HG03442 (cell line): ENCODE measurements at regions not wholly inside any gene's neighbourhood (a gene's known extent, or its start where the extent isn't known, plus 50 kb on each side); places are given as distances from the start of the nearest gene placed in this dataset.

Experiments
- ATAC-seq: cut with Tn5 transposase; IDR thresholded peaks from one replicate; pipeline ENCODE4 v1.9.1; 2021; ENCODE audit warnings: mild to moderate bottlenecking, moderate library complexity; ENCODE audit not compliant: unreplicated experiment

DNA sequence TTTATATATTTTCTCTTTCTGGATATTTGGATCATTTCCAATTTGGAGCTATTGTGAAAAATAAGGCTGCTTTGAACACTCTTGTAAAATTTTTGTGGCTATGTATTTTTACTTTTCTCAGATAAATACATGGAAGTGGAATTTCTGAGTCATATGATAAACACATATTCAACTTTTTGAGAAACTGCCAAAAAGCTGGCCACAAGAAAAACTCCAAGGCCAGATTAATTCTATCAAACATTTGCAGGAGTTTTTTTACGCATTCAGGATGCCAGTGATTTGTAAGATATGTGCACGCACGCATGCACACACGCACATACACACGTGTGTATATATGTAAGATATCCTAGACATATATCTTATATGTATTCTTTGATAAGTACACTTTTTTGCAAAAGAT lies 477.5 kb upstream of the SPHKAP start:
- ATAC-seq = no peak

DNA sequence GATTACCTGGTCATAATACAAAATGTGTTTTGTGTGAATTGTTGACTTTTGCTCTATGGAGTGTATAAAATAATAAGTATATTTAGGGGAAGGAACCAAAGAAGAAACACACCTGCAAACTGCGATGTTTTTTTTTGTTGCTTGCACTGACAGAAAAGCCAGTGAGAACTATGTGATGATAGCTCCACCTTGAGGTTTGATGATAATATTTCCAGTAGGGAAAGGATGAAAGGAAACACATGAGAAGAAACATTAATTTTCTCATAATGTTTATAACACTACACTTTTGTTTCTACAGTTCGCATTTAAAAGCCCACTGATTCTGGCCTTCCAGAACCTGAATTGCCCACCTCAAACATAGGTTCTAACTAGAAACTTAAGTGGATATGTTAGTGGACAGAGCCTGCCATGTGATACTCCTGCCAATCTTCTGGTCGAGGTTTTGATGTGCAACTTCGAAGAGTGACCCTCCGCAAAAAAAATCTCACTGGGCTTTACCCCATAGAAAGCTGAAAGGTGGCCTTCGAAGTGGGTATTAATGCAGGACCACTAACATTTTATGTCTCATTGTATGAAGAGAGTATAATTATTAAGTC lies 476.4 kb upstream of the SPHKAP start:
- no peak for ATAC-seq

DNA sequence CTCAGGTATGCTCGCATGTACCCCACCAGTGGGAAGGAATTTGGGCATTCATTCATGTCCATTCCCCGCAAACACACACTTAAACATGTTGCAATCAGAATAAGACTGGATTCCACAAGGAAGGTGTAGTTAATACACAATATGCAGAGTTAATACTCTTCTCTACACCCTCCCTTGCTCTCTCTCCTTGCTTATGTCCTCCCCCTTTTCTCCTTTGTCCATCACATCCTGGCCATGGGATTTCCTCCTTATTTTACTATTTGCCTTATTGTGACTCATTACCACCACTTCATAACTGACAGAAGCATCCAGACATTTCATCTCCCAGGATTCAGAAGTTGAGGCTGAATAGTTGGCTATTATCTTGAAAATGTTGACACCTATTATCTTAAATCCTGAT lies 473.8 kb upstream of the SPHKAP start:
- no peak for ATAC-seq

DNA sequence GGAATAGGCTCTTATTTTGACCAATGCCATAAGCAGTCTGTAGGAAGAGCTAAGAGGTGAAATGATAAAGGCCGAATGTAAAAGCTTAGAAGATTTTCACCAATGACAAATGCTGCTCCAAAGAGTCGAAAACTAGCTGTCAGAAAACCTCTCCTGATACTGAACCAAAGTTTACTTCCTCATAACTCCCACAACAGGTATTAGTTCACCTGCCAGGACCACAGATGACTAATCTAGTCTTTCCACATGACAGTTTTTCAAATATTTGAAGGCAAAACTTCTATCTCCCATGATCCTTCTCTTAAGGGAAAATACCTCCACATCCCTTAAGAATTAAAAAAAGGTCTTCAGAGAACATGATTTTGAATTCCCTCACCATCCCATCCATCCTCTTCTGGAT lies 473.2 kb upstream of the SPHKAP start:
- ATAC-seq = no peak

DNA sequence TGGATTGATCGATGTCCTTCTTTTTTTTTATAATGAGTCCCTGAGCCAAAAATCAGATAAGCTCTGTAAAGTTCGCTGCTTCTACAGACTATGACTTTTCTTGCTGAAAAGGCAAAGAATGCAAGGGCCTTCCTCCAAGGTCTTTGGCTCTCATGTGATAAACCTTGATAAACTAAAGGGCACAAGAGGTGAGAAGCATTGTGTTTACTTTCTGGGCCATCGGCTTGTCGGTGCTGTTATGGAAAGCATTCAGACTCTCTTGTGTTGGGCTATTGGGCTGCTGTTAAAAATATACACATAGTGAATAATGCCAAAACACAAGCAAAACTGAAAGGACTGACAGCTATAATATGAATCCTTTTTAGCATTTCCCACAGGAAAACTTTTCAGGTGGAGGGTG lies 472.4 kb upstream of the SPHKAP start:
- no peak for ATAC-seq

DNA sequence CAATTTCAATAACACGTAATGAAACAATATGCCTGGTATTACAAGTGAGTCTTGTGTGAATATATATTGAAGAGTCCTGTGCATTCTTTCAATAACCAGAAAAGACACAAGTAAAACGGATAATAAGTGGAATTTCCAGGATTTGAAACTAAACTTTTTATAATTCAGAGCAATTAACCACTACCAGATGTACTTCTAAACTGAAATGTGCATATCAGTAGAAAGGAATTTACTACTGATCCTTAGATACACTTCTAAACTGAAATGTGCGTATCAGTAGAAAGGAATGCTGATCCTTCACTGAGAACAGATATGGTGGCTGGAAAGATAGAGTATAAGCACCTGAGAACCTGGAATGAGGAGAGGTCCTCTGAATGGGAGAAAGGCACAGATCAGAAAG lies 470.9 kb upstream of the SPHKAP start:
- no peak for ATAC-seq

DNA sequence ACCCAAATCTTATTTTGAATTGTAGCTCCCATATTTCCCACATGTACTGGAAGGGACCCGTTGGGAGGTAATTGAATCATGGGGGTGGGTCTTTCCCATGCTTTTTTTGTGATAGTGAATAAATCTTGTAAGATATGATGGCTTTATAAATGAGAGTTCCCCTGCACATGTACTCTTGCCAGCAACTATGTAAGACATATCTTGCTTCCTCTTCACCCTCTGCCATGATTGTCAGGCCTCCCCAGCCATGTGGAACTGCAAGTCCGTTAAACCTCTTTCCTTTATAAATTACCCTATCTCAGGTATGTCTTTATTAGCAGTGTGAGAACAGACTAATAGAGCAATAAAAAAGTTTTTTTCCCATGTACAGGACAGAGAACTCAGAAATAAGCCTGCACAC lies 468.4 kb upstream of the SPHKAP start:
- no peak for ATAC-seq

DNA sequence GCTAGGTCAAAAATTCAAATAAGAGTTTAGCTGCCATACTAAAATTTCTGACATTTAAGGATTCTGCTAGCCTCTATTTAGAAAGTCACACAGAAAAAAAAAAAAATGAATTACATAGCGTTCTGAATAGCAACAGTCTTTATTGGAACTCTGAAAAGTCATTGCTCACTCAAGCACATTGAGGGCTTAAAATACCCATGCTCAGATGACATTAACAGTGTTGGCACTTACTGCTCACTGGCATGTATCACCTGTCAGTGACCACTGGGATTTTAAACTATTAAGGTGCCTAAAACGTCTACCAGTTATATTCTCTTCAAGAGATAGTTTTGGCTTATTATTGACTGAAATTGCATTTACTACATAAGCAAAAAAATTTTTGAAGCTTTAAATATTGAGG lies 468.0 kb upstream of the SPHKAP start:
- ATAC-seq = no peak

DNA sequence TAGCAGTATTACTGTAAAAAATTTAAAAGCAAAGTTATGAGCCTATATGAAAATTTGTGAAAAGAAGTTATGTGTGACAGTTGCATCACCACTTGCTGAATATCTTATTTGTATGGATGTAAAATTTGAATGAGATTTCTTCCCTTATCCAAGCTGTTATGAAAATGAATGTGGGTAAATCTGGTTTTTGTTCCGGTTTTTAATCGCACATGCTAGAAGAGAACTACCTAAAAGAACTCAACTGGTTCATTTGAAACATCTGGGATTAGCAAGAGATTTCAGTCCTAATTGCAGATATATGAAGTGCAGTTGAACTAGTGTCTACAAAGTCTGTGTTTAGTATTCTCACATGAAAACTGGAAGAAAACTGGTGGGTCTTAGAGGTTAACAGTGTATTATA lies 467.1 kb upstream of the SPHKAP start:
- no peak for ATAC-seq

DNA sequence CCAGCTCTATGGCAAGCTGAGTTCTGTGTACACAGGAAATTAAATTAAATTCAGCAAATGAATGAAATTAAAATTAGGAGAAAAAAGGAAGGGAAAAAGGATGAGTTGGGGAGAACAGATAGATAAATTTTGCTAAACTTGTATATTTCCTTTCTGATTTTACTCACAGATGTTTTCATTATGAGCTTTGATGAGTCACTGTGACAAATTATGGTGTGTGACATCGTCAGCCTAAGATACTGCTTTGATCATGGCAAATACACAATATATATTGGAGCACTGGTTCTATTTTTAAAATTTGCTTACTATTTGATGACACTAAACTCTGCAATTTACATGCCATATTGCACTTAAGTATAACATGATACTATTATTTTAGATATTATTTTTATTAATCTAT lies 464.6 kb upstream of the SPHKAP start:
- ATAC-seq = no peak

DNA sequence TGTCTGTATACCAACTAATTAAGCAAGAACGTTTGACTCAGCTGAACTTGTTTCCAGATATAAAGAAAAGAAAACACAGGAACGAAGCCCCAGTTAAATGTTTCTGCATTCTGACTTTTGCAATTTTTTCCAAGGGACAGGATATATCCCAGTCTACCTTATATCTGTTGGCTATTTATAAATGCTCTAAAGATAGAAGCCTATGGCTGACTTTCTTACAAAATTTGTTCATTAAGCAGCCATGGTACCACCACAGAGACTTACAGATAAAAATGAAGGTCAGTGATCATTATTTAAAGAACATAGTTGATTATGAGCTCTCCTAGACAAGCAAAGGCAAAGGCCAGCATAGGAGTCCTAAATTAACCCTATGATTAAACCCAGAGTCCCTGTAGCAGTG lies 462.7 kb upstream of the SPHKAP start:
- no peak for ATAC-seq

DNA sequence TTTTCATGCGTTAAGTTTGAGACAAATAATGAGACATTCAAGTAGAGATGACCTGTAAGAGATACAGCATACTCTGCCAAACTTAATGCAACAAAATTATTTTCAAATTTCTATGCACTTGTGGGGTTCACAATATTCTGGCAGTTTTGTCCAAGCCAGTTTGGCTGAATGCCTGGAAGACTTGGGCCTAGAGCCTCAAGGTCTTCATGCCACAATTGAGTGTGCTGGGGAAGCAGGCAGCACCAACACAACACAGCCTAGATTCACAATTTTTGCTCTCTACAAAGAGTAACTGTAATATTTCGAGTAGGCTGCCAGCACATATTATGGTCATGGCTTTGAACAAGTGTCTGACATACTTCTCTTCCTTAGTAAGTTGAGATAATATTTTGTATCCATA lies 461.4 kb upstream of the SPHKAP start:
- no peak for ATAC-seq

DNA sequence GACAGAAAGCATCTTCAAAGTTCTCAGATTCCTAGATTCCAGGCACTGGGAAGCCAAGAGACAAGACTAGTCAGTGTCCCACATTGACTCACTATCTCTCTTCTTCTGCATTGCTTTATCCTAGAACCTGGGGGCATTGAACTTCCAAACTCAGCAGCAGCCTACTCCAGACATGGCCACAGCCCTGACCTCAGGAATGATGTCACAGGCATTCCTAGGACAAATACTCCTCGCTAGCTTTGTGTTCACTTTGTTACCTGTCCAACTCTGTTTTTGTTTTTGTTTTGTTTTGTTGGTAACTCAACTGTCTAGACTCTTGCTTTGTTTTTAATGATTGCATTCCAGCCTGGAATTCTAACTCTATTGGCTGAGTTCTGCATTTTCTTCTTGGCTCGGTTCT lies 449.3 kb upstream of the SPHKAP start:
- no peak for ATAC-seq

DNA sequence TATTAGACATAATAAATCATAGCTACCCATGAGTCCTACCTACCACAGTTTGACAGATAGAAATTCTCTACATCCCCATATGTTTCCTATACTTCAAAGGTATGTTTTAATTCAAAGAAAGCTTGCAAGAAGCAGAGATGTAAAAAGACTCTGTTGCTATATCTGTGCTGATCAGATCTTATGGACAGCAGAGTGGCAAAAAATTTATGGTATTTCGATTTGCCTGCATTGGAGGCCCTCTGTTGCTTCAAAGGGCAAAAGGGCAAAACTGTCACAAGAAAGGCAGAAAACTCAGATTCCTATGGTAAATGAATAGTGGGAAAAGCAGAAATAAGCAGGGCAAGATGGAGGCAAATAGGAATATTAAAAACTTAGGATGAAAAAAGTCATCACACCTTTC lies 447.8 kb upstream of the SPHKAP start:
- no peak for ATAC-seq

DNA sequence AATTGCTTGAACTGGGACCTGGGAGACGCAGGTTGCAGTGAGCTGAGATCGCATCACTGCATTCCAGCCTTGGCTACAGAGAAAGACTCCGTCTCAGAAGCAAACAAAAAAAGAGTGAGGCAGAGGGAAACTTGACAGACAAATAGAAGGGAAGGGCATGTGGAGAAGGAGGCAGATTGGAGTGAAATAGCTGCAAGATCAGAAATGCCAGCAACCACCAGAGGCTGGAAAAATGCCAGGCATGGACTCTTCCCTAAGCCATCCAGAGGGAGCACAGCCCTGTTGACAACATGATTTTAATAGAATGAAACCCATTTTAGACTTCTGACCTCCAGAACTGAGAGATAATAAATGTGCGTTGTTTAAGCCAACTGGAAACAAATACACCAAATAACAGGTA lies 447.2 kb upstream of the SPHKAP start:
- no peak for ATAC-seq

DNA sequence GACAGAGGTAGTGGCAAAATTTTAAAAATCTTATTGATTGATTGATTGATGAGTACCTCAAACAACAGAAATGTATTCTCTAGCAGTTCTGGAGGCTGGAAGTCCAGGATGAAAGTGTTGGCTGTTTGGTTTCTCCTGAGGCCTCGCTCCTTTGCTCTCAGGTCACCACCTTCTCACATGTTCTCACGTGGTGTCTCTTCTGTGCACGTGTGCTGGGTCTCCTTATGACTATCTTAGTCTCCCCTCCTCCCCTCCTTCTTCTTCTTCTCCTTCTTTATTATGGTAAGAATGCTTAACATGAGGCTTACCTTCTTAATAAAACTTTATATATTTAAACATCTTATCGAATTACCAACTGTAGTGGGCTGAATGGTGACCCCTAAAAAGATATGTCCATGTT lies 446.0 kb upstream of the SPHKAP start:
- ATAC-seq = no peak

DNA sequence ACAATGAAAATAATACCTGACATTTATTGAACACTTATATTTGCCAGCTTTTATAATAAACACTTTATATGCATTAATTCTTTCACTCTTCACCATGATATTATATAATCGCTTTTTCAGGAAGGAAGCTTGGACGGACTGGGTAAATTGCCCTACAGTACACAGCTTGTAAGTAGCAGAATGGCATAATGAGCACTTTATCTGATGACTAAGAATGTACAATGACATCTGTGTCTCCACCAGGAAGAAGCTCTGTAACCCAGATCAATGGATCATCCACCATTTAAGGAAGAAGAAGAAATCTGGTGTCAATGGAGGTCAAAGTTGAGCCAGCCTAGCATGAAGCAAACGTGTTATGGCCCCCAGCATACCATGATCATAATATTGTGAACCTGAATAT lies 444.0 kb upstream of the SPHKAP start:
- no peak for ATAC-seq

DNA sequence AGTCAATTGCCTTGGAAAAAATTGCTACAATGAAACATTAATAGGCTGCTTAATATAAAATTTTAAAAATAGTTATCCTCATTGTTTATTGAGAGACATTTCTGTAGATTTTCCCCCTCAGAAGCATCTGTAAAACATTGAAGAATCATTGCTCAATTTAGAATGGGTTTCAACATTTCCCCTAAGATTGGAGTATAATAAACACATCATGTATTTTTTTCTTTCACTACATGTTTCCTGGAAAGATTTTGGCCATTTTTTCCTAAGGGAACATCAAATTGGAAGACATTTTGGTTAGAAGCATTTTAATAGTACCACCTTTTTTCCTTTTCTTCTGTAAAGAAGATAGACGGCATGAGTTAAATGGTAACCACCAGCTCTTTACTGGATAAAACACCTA lies 443.2 kb upstream of the SPHKAP start:
- no peak for ATAC-seq

DNA sequence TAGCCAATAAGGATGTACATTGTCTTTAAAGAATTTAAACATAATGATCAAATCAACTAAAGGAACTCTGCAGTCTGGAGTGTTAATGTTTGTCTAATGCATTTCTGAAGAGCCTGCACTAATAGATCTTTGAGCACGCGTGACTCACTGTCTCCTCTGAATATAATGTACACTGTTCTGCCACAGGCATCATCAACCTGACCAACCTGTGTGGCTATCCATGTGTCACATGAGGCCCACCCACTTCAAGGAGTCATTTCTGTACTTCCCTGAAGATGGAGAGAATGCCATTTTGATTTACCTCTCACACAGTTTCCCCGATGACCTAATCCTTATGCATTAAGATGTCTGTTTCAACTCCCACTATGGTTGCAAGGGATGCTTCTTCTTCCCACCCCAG lies 434.0 kb upstream of the SPHKAP start:
- ATAC-seq = no peak

DNA sequence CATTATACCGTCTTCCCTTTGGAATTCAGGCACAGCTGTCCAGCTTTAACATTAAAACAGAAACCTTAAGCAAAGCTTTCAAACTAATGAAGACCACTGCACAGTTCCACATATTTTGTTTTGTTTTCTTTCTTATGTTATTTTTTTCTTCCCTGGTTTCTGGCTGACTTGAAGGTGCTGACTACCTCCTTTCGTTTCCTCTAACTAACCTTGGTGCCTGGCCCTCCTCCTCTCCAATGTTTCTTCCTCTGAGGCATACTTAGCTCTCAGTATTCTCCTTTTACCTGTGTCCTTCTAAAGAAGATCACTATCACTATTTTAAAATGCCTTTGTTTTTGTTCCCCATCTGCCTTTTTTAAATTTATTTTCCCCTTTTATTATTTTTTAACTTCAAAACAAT lies 433.3 kb upstream of the SPHKAP start:
- ATAC-seq = no peak

DNA sequence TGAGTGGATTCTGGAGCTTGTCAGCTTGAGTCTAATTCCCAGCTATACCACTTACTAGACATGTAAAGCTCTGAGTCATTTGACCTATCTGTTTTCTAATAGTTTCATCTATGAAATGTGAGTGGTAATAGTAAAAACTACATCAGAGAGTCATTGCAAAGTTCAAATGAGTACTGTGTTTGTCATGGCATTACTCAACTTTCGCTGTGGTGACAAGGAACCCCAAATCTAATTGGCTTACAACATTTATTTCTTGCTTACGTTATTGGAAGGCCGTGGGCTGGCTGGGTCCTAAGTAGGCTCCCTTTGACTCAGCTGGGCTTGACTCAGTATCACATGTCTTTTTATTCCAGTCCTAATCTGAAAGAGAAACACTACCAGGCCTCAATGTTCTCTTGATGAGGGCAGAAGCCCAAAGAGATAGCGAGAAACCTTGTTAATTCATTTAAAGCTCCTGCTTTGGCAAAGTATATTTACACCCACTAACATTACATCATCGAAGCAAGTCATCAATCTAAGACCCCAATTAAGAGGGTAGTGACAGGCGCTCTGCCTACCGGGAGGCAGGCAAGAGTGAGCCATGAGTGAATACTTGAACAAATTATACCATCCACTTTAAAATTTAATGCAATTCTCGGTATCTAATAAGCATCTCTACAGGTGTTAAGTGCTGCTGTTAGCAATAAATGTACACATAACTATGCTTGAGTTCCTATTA lies 431.8 kb upstream of the SPHKAP start:
- ATAC-seq = no peak

DNA sequence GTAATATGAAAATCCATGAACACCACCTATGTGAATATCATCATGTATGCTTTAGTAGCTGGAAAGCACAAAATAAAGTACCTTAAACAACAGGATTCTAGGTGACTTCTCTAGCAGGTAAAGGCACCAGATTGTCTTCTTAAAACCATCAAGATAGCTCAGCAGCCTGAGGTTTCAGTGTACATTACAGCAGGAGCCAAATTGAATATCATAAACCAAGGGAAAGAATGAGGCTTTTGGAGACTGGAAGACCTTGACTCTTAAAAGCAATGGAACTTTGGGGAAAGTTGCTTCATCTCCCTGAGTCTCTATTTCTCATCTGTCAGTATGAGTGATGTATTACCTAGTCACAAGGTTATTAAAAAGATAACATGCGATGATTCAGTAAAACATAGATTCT lies 429.7 kb upstream of the SPHKAP start:
- no peak for ATAC-seq

DNA sequence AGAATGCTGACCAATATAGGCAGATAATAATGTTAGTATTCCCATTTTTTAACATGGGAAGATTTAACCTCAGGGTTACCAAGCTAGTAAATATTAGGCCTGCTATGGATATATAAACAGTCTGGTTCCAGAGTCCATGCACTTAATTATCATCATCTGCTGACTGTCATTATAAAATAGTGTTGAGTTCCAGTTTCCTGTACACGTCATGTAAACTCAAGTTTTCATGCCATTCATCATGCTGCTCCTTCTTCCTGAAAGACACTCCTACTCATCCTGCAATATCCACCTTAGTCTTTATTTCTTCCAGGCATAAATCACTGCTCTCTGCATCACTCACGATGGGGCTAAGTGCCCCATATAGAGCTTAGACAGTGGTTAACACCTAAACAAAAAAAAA lies 420.8 kb upstream of the SPHKAP start:
- no peak for ATAC-seq
